Immature natural killer cell (primary cell): ENCODE measurements at regions not wholly inside any gene's neighbourhood (a gene's known extent, or its start where the extent isn't known, plus 50 kb on each side); places are given as distances from the start of the nearest gene placed in this dataset.

Source experiments
- DNase-seq, 3 donors: peaks; one replicate each; pipeline ENCODE4 v3.0.0; 2022; ENCODE audit warnings: mixed read lengths in 1 of 3
- H3K27ac Mint-ChIP-seq, 6 donors: one replicate each; pipeline ENCODE4 v1.8.0; 2020; ENCODE audit warnings: mixed read lengths in 6 of 6, mild to moderate bottlenecking in 5 of 6, inconsistent platforms in 4 of 6, moderate library complexity in 3 of 6
- H3K27me3 Mint-ChIP-seq, 3 donors: one replicate each; pipeline ENCODE4 v1.8.0; 2020 to 2021; ENCODE audit warnings: low read depth in 3 of 3, mild to moderate bottlenecking in 3 of 3, mixed read lengths in 3 of 3, moderate library complexity in 3 of 3, inconsistent platforms in 1 of 3
- H3K36me3 Mint-ChIP-seq, 3 donors: one replicate each; pipeline ENCODE4 v1.8.0; 2020; ENCODE audit warnings: mixed read lengths in 3 of 3, inconsistent platforms in 2 of 3, mild to moderate bottlenecking in 2 of 3
- H3K4me1 Mint-ChIP-seq, 2 donors: one replicate each; pipeline ENCODE4 v1.8.0; 2020; ENCODE audit warnings: inconsistent platforms in 2 of 2, mild to moderate bottlenecking in 2 of 2, mixed read lengths in 2 of 2, moderate library complexity in 1 of 2
- H3K4me3 Mint-ChIP-seq, 5 donors: one replicate each; pipeline ENCODE4 v1.8.0; 2020; ENCODE audit warnings: mild to moderate bottlenecking in 5 of 5, mixed read lengths in 5 of 5, inconsistent platforms in 3 of 5, moderate library complexity in 3 of 5
- H3K9me3 Mint-ChIP-seq, 6 donors: one replicate each; pipeline ENCODE4 v1.8.0; 2020; ENCODE audit warnings: mild to moderate bottlenecking in 6 of 6, mixed read lengths in 6 of 6, inconsistent platforms in 4 of 6, moderate library complexity in 3 of 6

- Mint-ChIP-seq H3K4me1 (peaks cover 2 to 16% of the 10 kb centered on the region in 2 donors), H3K27me3 (peaks cover 0 to 2% (median 2%) of the 10 kb centered on the region in 3 donors), H3K4me3 (no peak overlapping the region), H3K36me3 (no peaks in the 10 kb centered on the region), H3K9me3 (peaks cover 0 to 4% (median 0%) of the 10 kb centered on the region in 6 donors), H3K27ac (peak overlapping the region in 1 of 6 donors; percentile 1)
- DNase-seq: no peak
Measured at GRCh38 chr9:4921449-4921848, 63.6 kb upstream of the JAK2 start.

- Mint-ChIP-seq H3K4me1 (peaks cover 2 to 17% of the 10 kb centered on the region in 2 donors), H3K36me3 (no peaks in the 10 kb centered on the region), H3K4me3 (no peak overlapping the region), H3K27ac (no peak overlapping the region), H3K9me3 (peaks cover 0 to 4% (median 0%) of the 10 kb centered on the region in 6 donors), H3K27me3 (peaks cover 0 to 2% (median 2%) of the 10 kb centered on the region in 3 donors)
- DNase-seq: no peak
Measured at GRCh38 chr9:4922101-4922500, 63.0 kb upstream of the JAK2 start.

GRCh38 chr9:4922730-4923129 lies 62.3 kb upstream of the JAK2 start:
- peaks cover 2 to 17% of the 10 kb centered on the region in 2 donors for H3K4me1 Mint-ChIP-seq

GRCh38 chr9:4923141-4923540 lies 61.9 kb upstream of the JAK2 start:
- Mint-ChIP-seq H3K4me1 (peaks cover 2 to 17% of the 10 kb centered on the region in 2 donors), H3K27me3 (peaks cover 0 to 2% (median 2%) of the 10 kb centered on the region in 3 donors), H3K36me3 (no peaks in the 10 kb centered on the region), H3K4me3 (no peak overlapping the region), H3K27ac (peak overlapping the region in 1 of 6 donors; percentile 47), H3K9me3 (peaks cover 0 to 4% (median 0%) of the 10 kb centered on the region in 6 donors)
- DNase-seq: no peak

More at GRCh38 chr9:4922730-4923129, 62.3 kb upstream of the JAK2 start:
- DNase-seq: no peak
- Mint-ChIP-seq H3K36me3 (no peaks in the 10 kb centered on the region), H3K27ac (no peak overlapping the region), H3K9me3 (peaks cover 0 to 4% (median 0%) of the 10 kb centered on the region in 6 donors), H3K27me3 (peaks cover 0 to 2% (median 2%) of the 10 kb centered on the region in 3 donors), H3K4me3 (no peak overlapping the region)

GRCh38 chr9:4923580-4924544 lies 61.2 kb upstream of the JAK2 start:
- H3K36me3 Mint-ChIP-seq: no peaks in the 10 kb centered on the region
- H3K9me3 Mint-ChIP-seq: peaks cover 0 to 4% (median 0%) of the 10 kb centered on the region in 6 donors
- no peak overlapping the region for H3K27ac Mint-ChIP-seq
- H3K4me1 Mint-ChIP-seq: peaks cover 2 to 17% of the 10 kb centered on the region in 2 donors
- H3K27me3 Mint-ChIP-seq: peaks cover 0 to 2% (median 0%) of the 10 kb centered on the region in 3 donors
- no peak overlapping the region for H3K4me3 Mint-ChIP-seq
- DNase-seq: peak; percentile 33 to 45 (median 35)

- DNase-seq: no peak
- Mint-ChIP-seq H3K36me3 (no peaks in the 10 kb centered on the region), H3K27me3 (peaks cover 0 to 2% (median 0%) of the 10 kb centered on the region in 3 donors), H3K4me1 (peaks cover 2 to 17% of the 10 kb centered on the region in 2 donors), H3K27ac (no peak overlapping the region), H3K4me3 (no peak overlapping the region), H3K9me3 (no peaks in the 10 kb centered on the region)
Measured at GRCh38 chr9:4926239-4926638, 58.8 kb upstream of the JAK2 start.

GRCh38 chr9:4927043-4927471 lies 58.0 kb upstream of the JAK2 start:
- no peak overlapping the region for H3K27ac Mint-ChIP-seq
- DNase-seq: no peak
- H3K36me3 Mint-ChIP-seq: no peaks in the 10 kb centered on the region
- peaks cover 2 to 17% of the 10 kb centered on the region in 2 donors for H3K4me1 Mint-ChIP-seq
- H3K27me3 Mint-ChIP-seq: no peaks in the 10 kb centered on the region
- no peaks in the 10 kb centered on the region for H3K9me3 Mint-ChIP-seq
- H3K4me3 Mint-ChIP-seq: no peak overlapping the region

- no peak overlapping the region for H3K27ac Mint-ChIP-seq
- H3K9me3 Mint-ChIP-seq: no peaks in the 10 kb centered on the region
- peaks cover 2 to 17% of the 10 kb centered on the region in 2 donors for H3K4me1 Mint-ChIP-seq
- H3K36me3 Mint-ChIP-seq: no peaks in the 10 kb centered on the region
- DNase-seq: no peak
- H3K27me3 Mint-ChIP-seq: no peaks in the 10 kb centered on the region
- no peak overlapping the region for H3K4me3 Mint-ChIP-seq
Measured at GRCh38 chr9:4927701-4928100, 57.4 kb upstream of the JAK2 start.

GRCh38 chr9:4929917-4930316 lies 55.2 kb upstream of the JAK2 start:
- no peak overlapping the region for H3K27ac Mint-ChIP-seq
- no peak overlapping the region for H3K4me3 Mint-ChIP-seq
- no peaks in the 10 kb centered on the region for H3K27me3 Mint-ChIP-seq
- DNase-seq: no peak
- H3K4me1 Mint-ChIP-seq: peaks cover 0 to 9% of the 10 kb centered on the region in 2 donors
- no peaks in the 10 kb centered on the region for H3K9me3 Mint-ChIP-seq
- H3K36me3 Mint-ChIP-seq: no peaks in the 10 kb centered on the region

GRCh38 chr9:4932681-4933080 lies 52.4 kb upstream of the JAK2 start:
- peaks cover 19 to 23% of the 10 kb centered on the region in 2 donors for H3K4me1 Mint-ChIP-seq
- no peak for DNase-seq
- H3K36me3 Mint-ChIP-seq: no peaks in the 10 kb centered on the region
- H3K27ac Mint-ChIP-seq: no peak overlapping the region
- H3K4me3 Mint-ChIP-seq: no peak overlapping the region
- H3K27me3 Mint-ChIP-seq: peaks cover 0 to 2% (median 0%) of the 10 kb centered on the region in 3 donors
- H3K9me3 Mint-ChIP-seq: no peaks in the 10 kb centered on the region

- Mint-ChIP-seq H3K4me1 (peaks cover 23 to 28% of the 10 kb centered on the region in 2 donors), H3K27ac (no peak overlapping the region), H3K36me3 (no peaks in the 10 kb centered on the region), H3K9me3 (no peaks in the 10 kb centered on the region), H3K27me3 (peaks cover 0 to 2% (median 0%) of the 10 kb centered on the region in 3 donors), H3K4me3 (no peak overlapping the region)
- no peak for DNase-seq
Measured at GRCh38 chr9:4933177-4933576, 51.9 kb upstream of the JAK2 start.

GRCh38 chr9:4933861-4934260 lies 51.2 kb upstream of the JAK2 start:
- no peak for DNase-seq
- no peaks in the 10 kb centered on the region for H3K36me3 Mint-ChIP-seq
- H3K4me1 Mint-ChIP-seq: peaks cover 30 to 35% of the 10 kb centered on the region in 2 donors
- H3K4me3 Mint-ChIP-seq: no peak overlapping the region
- H3K27me3 Mint-ChIP-seq: peaks cover 0 to 2% (median under 1%) of the 10 kb centered on the region in 3 donors
- H3K27ac Mint-ChIP-seq: no peak overlapping the region
- H3K9me3 Mint-ChIP-seq: no peaks in the 10 kb centered on the region

GRCh38 chr9:4935001-4935672 lies 49.9 kb upstream of the JAK2 start:
- Mint-ChIP-seq H3K27ac (peak overlapping the region in 2 of 6 donors; percentile 67 to 82), H3K4me3 (no peak overlapping the region), H3K4me1 (peaks cover 39 to 48% of the 10 kb centered on the region in 2 donors), H3K9me3 (no peaks in the 10 kb centered on the region), H3K27me3 (peaks cover 0 to 2% (median 2%) of the 10 kb centered on the region in 3 donors), H3K36me3 (no peaks in the 10 kb centered on the region)
- no peak for DNase-seq
